Peyer's patch (tissue), 4 donors: ENCODE measurements at regions not wholly inside any gene's neighbourhood (a gene's known extent, or its start where the extent isn't known, plus 50 kb on each side); places are given as distances from the start of the nearest gene placed in this dataset.

Experiments used
- DNase-seq, 3 donors: peaks; one replicate each; pipeline ENCODE4 v3.0.0-alpha.2; 2017 to 2019
- H3K27ac ChIP-seq, 4 donors: fragments of 200-600 bp; sonication (generic); one replicate each; pipeline ENCODE4 v1.5.1; 2016 to 2019
- H3K27me3 ChIP-seq, 2 donors: fragments of 200-600 bp; sonication (generic); one replicate each; pipeline ENCODE4 v1.5.1; 2019
- H3K36me3 ChIP-seq, 3 donors: fragments of 200-600 bp; sonication (generic); one replicate each; pipeline ENCODE4 v1.5.1; 2016 to 2019
- H3K4me1 ChIP-seq, 4 donors: fragments of 200-600 bp; sonication (generic); one replicate each; pipeline ENCODE4 v1.5.1; 2016 to 2019
- H3K4me3 ChIP-seq, 4 donors: fragments of 200-600 bp; sonication (generic); 1 replicate in 3 of 4; 2 replicates in 1 of 4; pipeline ENCODE4 v1.5.1; 2016 to 2019; ENCODE audit warnings: mild to moderate bottlenecking in 1 of 4
- H3K9me3 ChIP-seq, 4 donors: fragments of 200-600 bp; sonication (generic); one replicate each; pipeline ENCODE4 v1.5.1; 2016 to 2019; ENCODE audit warnings: mild to moderate bottlenecking in 1 of 4
- CTCF ChIP-seq, 6 experiments: fragments of 450-650 bp in 4 of 6; fragments of 200-600 bp in 2 of 6; sonication (generic) in 1 of 6; IDR thresholded peaks; one replicate each; pipeline ENCODE4 v1.5.1; 2017 to 2019; ENCODE audit warnings: antibody characterized with exemption in 6 of 6, mild to moderate bottlenecking in 3 of 6, moderate library complexity in 1 of 6
- POLR2A ChIP-seq, 2 donors: fragments of 450-650 bp; IDR thresholded peaks; one replicate each; pipeline ENCODE4 v1.5.1; 2017; ENCODE audit warnings: antibody characterized with exemption in 2 of 2, mild to moderate bottlenecking in 2 of 2, moderate library complexity in 2 of 2

GRCh38 chr3:147589016-147589415, 179.9 kb downstream of the ZIC1 start:
- Histone ChIP-seq H3K27ac (no peak overlapping the region), H3K9me3 (no peaks in the 10 kb centered on the region), H3K27me3 (no peaks in the 10 kb centered on the region), H3K4me1 (no peaks in the 10 kb centered on the region), H3K36me3 (no peaks in the 10 kb centered on the region), H3K4me3 (no peak overlapping the region)
- DNase-seq: no peak
- no peak for TF ChIP-seq CTCF (IDR thresholded peaks at IDR 0.05)

GRCh38 chr3:147604136-147604535, 195.0 kb downstream of the ZIC1 start:
- TF ChIP-seq POLR2A (IDR thresholded peaks at IDR 0.05): no peak
- no peak for TF ChIP-seq CTCF (IDR thresholded peaks at IDR 0.05)
- no peak overlapping the region for H3K4me3 ChIP-seq
- no peak overlapping the region for H3K27ac ChIP-seq
- no peak for DNase-seq
- no peaks in the 10 kb centered on the region for H3K9me3 ChIP-seq
- H3K4me1 ChIP-seq: no peaks in the 10 kb centered on the region
- no peaks in the 10 kb centered on the region for H3K36me3 ChIP-seq
- H3K27me3 ChIP-seq: no peaks in the 10 kb centered on the region

GRCh38 chr3:147613725-147614124, 204.6 kb downstream of the ZIC1 start:
- DNase-seq: no peak
- H3K4me3 ChIP-seq: no peak overlapping the region
- no peaks in the 10 kb centered on the region for H3K9me3 ChIP-seq
- no peaks in the 10 kb centered on the region for H3K36me3 ChIP-seq
- H3K27ac ChIP-seq: no peak overlapping the region
- TF ChIP-seq POLR2A (IDR thresholded peaks at IDR 0.05) (no peak), CTCF (IDR thresholded peaks at IDR 0.05) (no peak)
- no peaks in the 10 kb centered on the region for H3K4me1 ChIP-seq
- no peaks in the 10 kb centered on the region for H3K27me3 ChIP-seq

- Histone ChIP-seq H3K4me1 (no peaks in the 10 kb centered on the region), H3K4me3 (no peak overlapping the region), H3K9me3 (no peaks in the 10 kb centered on the region), H3K36me3 (no peaks in the 10 kb centered on the region), H3K27ac (no peak overlapping the region), H3K27me3 (no peaks in the 10 kb centered on the region)
- DNase-seq: no peak
- TF ChIP-seq CTCF (IDR thresholded peaks at IDR 0.05) (no peak), POLR2A (IDR thresholded peaks at IDR 0.05) (no peak)
These were observed 205.0 kb downstream of the ZIC1 start for GRCh38 chr3:147614210-147614609.

GRCh38 chr3:147615035-147615434, 205.9 kb downstream of the ZIC1 start:
- Histone ChIP-seq H3K4me3 (no peak overlapping the region), H3K9me3 (no peaks in the 10 kb centered on the region), H3K36me3 (no peaks in the 10 kb centered on the region), H3K27ac (no peak overlapping the region), H3K27me3 (no peaks in the 10 kb centered on the region), H3K4me1 (no peaks in the 10 kb centered on the region)
- DNase-seq: no peak
- no peak for TF ChIP-seq CTCF (IDR thresholded peaks at IDR 0.05)

GRCh38 chr3:147616998-147617619, 207.9 kb downstream of the ZIC1 start:
- no peak for DNase-seq
- TF ChIP-seq CTCF (IDR thresholded peaks at IDR 0.05): peak in 1 of 6 experiments; percentile 13
- TF ChIP-seq POLR2A (IDR thresholded peaks at IDR 0.05): no peak
- Histone ChIP-seq H3K4me1 (no peaks in the 10 kb centered on the region), H3K9me3 (no peaks in the 10 kb centered on the region), H3K27ac (no peak overlapping the region), H3K36me3 (no peaks in the 10 kb centered on the region), H3K27me3 (no peaks in the 10 kb centered on the region), H3K4me3 (no peak overlapping the region)
